GM23248 (cell line): ENCODE measurements at regions not wholly inside any gene's neighbourhood (a gene's known extent, or its start where the extent isn't known, plus 50 kb on each side); places are given as distances from the start of the nearest gene placed in this dataset.

Source experiments
- EZH2 ChIP-seq: fragments of 200-600 bp; sonication (generic); IDR thresholded peaks from 2 replicates; pipeline ENCODE4 v1.6.1; 2018; ENCODE audit warnings: antibody characterized with exemption, mild to moderate bottlenecking; ENCODE audit not compliant: insufficient read depth, poor library complexity, severe bottlenecking
- EZH2phosphoT487 ChIP-seq: fragments of 200-600 bp; sonication (generic); IDR thresholded peaks from 2 replicates; pipeline ENCODE4 v1.6.1; 2018; ENCODE audit warnings: antibody characterized with exemption, moderate library complexity, mild to moderate bottlenecking, low read depth; ENCODE audit not compliant: insufficient read depth

- no peak for TF ChIP-seq EZH2
- no peak for TF ChIP-seq EZH2phosphoT487
Observed at GRCh38 chr10:129382401-129382800, 84.6 kb upstream of the MGMT start.
